ENCODE measurements at regions not wholly inside any gene's neighbourhood (a gene's known extent, or its start where the extent isn't known, plus 50 kb on each side); places are given as distances from the start of the nearest gene placed in this dataset.

DNA sequence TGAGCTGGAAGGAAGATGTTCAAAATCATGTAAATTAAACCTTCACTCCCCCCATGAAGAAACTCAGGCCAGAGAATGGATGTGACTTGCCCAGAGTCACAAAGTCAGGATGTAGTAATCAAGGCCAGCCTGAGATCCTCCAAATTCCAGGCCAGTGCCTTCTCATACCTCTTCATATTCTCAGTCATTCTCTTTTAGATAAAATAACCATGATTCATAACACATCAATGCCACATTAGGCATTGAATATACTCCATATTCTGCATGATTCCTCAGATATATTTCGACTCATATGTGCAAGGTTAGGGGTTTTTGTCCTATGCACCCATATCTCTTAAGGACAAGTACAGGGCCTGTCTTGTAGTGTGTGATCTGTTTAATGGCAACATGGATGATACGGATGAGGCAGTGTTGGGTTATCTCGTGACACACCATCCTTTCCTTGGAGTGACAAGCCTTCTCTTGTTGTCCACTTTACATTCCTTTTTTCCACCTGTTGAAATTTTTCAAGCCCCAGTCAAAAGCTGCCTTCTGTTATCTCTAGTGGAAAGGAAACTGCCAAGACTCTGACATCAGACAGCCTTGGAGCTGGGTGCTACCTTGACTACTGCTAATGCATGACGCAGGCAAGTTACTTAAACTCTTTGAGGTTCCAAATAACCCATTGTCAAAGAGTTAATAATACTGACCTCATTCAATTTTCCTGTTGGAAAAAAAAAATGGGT, 227.5 kb upstream of the NR4A3 start:
- no peak for DNase-seq

- DNase-seq: no peak
Measured at GRCh38 chr9:99595796-99596195, 225.9 kb upstream of the NR4A3 start.

DNA sequence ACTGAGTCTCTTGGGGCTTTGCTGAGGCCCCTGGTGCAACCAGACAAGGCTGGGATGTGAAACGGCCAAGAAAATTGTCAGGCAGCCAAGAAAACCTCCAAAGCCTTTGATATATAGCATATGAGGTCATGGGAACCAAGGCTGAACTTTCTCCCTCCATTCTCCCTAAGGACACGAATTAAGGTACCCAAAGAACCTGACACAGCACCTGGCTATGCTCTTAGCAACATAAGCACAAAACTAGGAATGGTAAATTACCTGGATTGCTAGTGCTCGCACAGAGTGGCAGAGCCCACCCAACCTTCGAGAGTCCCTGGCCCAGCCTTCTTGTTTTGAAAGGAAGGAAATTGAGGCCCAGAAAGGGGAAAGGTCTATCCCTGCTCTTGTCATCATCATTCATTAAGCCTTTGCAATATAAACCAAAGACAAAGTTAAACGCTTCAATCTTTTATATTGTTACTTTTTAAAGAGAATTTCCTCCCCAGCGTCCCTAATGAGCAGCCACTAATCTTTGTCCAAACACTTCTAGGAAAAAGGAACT, 220.0 kb upstream of the NR4A3 start:
- DNase-seq: no peak

GRCh38 chr9:99602854-99603253, 218.8 kb upstream of the NR4A3 start:
- no peak for DNase-seq

- no peak for DNase-seq
Measured at GRCh38 chr9:99605016-99605743, 216.5 kb upstream of the NR4A3 start.

- DNase-seq: no peak
Measured at GRCh38 chr9:99606296-99606695, 215.4 kb upstream of the NR4A3 start.

DNA sequence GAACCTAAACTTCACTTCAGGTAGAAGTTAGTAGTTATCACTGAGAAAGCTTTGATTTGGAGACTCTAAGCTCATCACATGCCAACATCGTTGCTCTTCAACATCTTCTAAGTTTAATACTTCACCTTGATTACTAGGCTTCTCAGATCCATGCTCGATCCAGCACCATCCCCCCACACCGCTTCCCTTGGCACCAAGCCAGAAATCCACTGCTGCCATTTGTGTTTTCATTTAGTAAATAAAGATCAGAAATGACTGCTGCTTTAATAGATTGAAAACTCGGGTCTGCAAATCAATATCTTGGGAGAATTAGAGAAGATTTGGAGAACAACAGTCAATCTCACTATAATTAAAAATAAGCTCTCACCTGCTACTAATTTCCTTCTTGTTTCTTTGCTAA, 214.7 kb upstream of the NR4A3 start:
- DNase-seq: no peak

- DNase-seq: no peak
Measured at GRCh38 chr9:99607842-99608448, 213.7 kb upstream of the NR4A3 start.

DNA sequence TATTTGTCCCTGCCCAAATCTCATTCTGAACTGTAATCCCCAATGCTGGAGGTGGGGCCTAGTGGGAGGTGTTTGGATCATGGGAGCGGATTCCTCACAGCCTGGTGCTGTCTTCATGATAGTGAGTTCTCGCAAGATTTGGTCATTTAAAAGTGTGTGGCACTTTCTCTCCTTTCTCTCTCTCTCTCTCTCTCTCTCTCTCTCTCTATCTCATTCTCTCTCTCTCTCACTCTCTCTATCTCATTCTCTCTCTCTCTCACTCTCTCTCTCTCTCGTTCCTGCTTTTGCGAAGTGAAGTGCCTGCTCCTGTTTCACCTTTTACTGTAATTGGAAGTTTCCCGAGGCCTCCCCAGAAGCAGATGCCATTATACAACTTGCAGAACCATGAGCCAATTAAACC, 207.3 kb upstream of the NR4A3 start:
- no peak for DNase-seq

DNA sequence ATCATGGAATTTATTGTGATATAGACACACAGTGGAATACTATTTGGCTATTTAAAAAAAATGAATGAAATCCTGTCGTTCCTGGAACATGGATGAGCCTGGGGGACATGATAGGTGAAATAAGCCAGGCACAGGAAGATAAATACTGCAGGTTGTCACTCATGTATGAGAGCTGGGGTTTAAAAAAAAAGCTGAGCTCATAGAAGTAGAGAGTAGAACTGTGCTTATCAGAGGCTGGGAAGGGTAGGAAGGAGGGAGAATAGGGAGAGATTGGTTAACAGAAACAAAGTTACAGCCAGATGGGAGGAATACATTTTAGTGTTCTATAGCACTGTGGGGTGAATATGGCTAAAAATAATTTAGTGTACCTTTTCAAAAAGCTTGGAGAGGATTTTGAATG, 200.6 kb upstream of the NR4A3 start:
- no peak for DNase-seq

DNA sequence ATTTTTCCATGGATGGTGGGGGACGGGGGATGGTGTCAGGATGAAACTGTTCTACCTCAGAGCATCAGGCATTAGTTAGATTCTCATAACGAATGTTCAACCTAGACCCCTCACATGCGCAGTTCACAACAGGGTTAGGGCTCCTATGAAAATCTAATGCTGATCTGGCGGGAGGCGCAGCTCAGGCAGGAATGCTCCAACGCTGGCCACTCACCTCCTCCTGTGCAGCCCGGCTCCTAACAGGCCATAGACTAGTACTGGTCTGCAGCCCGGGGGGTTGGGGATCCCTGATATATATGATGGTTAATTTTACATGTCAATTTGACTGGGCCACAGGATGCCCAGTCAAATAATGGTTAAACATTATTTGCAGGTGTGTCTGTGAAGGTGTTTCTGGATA, 199.0 kb upstream of the NR4A3 start:
- DNase-seq: no peak

DNA sequence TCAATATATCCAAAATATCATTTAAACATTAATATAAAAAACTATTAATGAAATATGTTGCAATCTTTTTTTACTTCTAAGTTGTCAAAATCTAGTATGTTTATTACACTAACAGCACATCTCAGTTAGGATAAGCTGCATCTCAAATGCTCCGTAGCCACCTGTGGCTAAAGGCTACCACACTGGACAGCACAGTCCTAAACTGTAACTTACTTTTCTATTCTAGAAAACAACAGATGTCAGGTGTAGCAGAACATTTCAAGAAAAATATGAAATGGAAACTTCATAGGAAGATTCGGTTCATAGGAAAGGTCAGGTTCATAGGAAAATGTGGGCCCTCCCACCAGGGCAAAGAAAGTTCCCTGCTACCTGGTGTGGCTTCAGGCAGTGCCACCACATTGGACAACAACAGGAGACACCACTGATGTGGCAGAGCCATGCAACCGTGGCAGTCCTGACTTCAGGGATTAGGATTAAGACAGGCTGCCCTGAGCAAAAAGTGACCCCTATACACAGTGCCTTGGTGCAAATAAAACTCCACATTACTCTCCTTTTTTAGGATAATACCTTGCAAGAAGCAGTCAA, 197.8 kb upstream of the NR4A3 start:
- no peak for DNase-seq

DNA sequence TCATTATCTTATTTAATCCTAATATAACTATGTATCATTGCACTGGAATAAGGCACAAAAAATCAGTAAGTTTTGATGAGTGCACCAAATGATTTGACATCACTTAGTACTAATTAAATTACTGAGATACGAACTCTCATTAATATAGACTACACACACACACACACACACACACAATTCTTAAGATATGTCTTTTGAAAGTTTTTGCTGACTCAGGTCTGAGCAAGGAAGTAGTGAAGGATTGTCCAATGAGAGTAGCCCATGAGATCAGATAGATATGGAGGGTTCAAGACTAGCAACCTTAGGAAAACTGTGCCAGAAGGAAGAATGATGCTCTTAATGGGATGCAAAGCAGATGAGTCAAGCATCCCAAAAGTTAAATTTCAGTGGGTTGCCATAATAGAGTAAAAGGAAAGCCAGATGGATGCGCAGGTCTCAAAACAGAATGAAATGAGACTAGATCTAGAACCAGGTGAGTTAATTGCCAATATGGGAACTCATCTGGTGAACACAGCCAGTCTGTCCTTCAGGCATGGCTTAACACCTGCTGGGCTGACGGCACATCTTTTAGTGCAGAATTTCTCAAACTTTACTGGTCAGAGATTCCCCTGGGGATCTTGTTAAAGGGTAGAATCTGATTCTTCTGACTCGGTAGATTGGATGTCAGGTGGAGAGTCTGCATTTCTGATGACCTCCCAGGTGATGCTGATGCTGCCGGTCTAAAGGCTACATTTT, 197.0 kb upstream of the NR4A3 start:
- DNase-seq: no peak

DNA sequence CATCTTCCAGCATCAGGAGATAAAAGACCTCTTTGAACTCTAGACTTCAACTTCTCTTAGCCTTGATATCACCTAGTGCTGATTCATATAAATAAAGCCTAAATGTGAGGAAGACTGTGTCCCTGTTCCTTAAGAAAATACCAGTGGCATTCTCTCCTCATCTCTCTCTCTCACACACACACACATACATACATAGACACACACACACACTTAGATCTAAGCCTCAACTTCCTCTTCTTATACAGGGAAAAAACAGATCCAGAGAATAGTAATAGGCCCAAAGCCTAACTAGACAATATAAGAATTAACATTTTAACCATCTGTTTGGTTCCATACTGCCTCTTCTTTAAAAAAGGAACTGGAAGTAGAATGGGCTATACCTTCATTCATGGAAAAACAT, 195.3 kb upstream of the NR4A3 start:
- DNase-seq: no peak

DNA sequence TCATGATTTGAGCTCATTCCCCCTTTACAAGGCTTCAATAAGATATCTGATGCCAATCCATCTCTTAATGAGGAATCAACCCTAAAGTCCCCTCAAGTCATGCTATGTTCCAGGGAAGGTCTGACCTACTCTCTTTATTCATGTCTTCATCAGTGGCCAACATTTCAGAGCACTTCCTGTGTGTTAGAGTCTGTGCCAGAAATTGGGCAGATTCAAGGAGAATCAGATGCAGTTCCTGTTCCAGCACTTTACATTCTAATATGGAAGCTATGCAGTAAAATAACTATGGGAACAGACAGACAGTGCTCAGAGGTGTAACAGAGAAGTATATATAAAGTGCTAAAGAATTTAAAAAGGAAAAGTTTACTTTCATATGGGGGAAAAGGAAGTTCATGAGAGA, 193.4 kb upstream of the NR4A3 start:
- DNase-seq: no peak

DNA sequence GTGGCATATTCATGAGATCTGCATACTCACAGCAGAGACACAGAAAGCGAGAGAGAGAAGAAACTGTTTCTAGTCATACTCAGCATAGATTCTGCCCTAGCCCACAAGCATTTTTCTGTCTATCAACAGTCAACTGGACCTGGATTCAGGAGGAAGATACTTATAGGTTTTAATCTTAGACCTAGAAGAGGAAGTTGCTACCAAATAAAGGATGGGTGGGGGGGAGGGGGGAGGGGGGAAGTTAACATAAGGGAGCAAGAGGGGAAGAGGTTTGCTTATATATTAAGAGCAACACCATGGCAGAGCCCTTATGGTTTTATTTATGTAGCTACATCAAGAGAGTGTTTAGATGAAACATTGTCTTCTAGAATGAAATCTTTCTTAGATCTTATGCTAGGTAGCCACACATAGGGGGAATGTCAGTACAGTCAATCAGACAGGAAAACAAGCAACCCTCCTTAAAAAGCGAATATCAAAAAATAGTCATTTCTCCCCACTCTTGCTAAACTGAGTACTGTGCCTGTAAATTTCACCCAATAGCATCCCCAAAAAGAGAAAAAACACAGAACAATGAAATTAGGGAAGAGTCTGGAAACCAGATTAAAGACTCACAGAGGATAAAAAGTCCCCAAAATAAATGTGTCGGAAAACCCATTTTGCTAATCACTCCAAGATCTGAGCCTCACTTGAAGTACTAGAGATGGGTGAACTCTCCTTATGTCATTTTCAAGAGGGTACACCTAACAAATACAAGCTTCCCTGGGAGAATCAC, 192.7 kb upstream of the NR4A3 start:
- no peak for DNase-seq

GRCh38 chr9:99632349-99633038, 189.2 kb upstream of the NR4A3 start:
- DNase-seq: no peak

GRCh38 chr9:99633265-99633664, 188.4 kb upstream of the NR4A3 start:
- no peak for DNase-seq

DNA sequence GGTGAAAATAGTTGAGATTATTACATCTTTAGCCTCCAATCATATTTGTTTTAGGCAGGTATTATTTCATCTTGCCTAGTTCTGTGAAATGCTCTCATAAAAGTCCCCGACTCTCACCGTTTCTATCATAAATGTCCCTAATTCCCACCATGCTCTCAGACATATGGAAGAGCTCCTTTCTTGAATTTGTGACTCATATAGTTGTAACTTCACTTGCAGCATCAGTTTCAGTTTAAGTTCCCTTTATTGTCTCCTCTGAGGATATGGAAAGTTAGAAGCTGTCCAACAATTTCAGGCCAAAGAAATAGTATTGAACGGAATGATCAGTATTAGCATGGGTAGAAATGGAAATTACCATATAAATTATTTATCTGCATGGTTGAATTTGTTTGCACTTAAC, 187.5 kb upstream of the NR4A3 start:
- DNase-seq: no peak

DNA sequence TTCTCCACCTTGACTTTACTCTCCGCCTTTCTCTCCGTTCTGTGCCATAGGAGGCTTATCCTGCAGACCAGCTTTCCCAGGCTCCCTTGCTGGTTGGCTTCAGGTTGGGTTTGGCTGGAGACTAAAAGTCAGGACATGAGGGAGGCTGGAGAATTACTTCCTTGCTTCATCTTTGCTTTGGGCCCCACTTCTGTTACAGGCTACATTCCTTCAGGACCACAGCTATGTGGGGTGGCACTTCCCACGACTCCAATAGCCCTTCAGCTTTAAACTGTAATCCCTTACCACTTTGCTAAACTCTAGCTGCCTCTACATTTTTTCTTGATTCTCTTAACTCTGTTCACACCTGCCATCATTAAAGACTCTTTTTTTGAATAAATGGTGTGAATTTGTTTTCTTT, 186.7 kb upstream of the NR4A3 start:
- DNase-seq: no peak

- DNase-seq: no peak
Measured at GRCh38 chr9:99637641-99638040, 184.0 kb upstream of the NR4A3 start.

DNA sequence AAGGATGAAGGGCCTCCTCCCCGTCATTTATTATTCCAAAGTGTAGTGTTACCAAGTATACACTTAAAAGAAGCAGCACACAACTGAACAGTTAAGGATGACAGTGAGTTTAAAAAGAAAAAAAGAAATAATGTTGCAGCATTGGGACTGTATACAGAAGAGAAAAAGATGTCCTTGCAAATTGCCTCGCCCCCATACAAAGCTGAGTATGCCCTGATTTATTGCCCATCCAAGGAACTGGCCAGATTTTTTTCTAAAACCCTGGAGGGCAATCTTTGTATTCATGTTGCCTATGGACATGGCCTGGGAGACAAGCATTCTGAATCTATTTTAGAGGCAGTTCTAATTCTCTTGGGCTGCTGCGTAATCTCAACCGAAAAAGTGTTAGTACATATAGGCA, 182.7 kb upstream of the NR4A3 start:
- DNase-seq: no peak

Measured in right hindlimb (tissue), 1 donor.